Panc1 (cell line): ENCODE measurements at regions not wholly inside any gene's neighbourhood (a gene's known extent, or its start where the extent isn't known, plus 50 kb on each side); places are given as distances from the start of the nearest gene placed in this dataset.

Experiments used
- ATAC-seq: fragments of 200-7000 bp; cut with Tn5 transposase; 2 replicates; pipeline ENCODE4 v1.9.1; 2020; ENCODE audit warnings: mild to moderate bottlenecking, moderate library complexity
- BruUV-seq: library from RNA; stranded (reverse); fragments of 400-500 nt; replicated peaks from 2 replicates; lab custom pipeline; 2021; lab: Mats Ljungman, UMichigan
- CTCF ChIA-PET: fragments of 300-600 bp; sonication (Branson Sonifier 250); formaldehyde crosslinking; loops from one replicate; lab custom pipeline; 2022; ENCODE audit warnings: antibody characterized with exemption; lab: Charles Lee
- POLR2A ChIA-PET: fragments of 300-600 bp; sonication (Branson Sonifier 250); formaldehyde crosslinking; loops from one replicate; lab custom pipeline; 2022; ENCODE audit warnings: antibody characterized with exemption; lab: Charles Lee
- DNase-seq: peaks from one replicate; pipeline ENCODE4 v3.0.0-alpha.2; 2010; ENCODE audit warnings: low read depth, low spot score
- H3K27ac ChIP-seq: 2 replicates; pipeline ENCODE4 v1.5.1; 2011; ENCODE audit warnings: mild to moderate bottlenecking, low read length, inconsistent platforms
- H3K27me3 ChIP-seq: fragments of 200-500 bp; sonication (Bioruptor generic); 2 replicates; pipeline ENCODE4 v1.6.0; 2014; ENCODE audit warnings: low read length, inconsistent platforms; ENCODE audit not compliant: control insufficient read depth, insufficient read depth
- H3K36me3 ChIP-seq: fragments of 200-500 bp; sonication (Bioruptor generic); 2 replicates; pipeline ENCODE4 v1.5.1; 2014; ENCODE audit warnings: inconsistent platforms, mild to moderate bottlenecking, low read length, moderate library complexity; ENCODE audit not compliant: control insufficient read depth, insufficient read depth
- H3K4me1 ChIP-seq: 2 replicates; pipeline ENCODE4 v1.5.1; 2011; ENCODE audit warnings: inconsistent platforms, mild to moderate bottlenecking, low read length, moderate library complexity; ENCODE audit not compliant: control insufficient read depth, insufficient read depth
- H3K4me3 ChIP-seq, 2 experiments: 2 replicates each; pipeline ENCODE4 v1.5.1; 2011 to 2012; ENCODE audit warnings: low read depth in 2 of 2, low read length in 2 of 2, mild to moderate bottlenecking in 2 of 2, inconsistent platforms in 1 of 2, moderate library complexity in 1 of 2
- H3K9me3 ChIP-seq: fragments of 200-500 bp; sonication (Bioruptor generic); 2 replicates; pipeline ENCODE4 v1.5.1; 2014; ENCODE audit warnings: low read depth, mild to moderate bottlenecking, inconsistent platforms, low read length, moderate library complexity; ENCODE audit not compliant: control insufficient read depth, insufficient read depth
- POLR2AphosphoS5 ChIP-seq: IDR thresholded peaks from 2 replicates; pipeline ENCODE4 v1.6.1; 2012; ENCODE audit warnings: mild to moderate bottlenecking, low read depth, low read length, moderate library complexity
- SIN3A ChIP-seq: IDR thresholded peaks from 2 replicates; pipeline ENCODE4 v1.6.1; 2012; ENCODE audit warnings: low read depth, mild to moderate bottlenecking, low read length, moderate library complexity, borderline replicate concordance; ENCODE audit not compliant: insufficient read depth
- TCF7L2 ChIP-seq: IDR thresholded peaks from 2 replicates; pipeline ENCODE4 v1.6.1; 2011; ENCODE audit warnings: mild to moderate bottlenecking, low read depth, low read length, inconsistent platforms
- in situ Hi-C: cut with HindIII; loops from 2 replicates; pipeline ENCODE4 v1.10.0; 2016; ENCODE audit warnings: low sequenced_read_pairs, low pct_unique_long_range_greater_than_20kb
- intact Hi-C: fragments of 100-400 bp; cut with micrococcal nuclease; formaldehyde crosslinking; loops from one replicate; pipeline ENCODE4 v1.10.0; 2022; ENCODE audit not compliant: unreplicated experiment
- TF ChIP-seq, protein P1 (sequence below), 2 experiments: IDR thresholded peaks; 2 replicates each; pipeline ENCODE4 v1.6.1; 2011 to 2012; ENCODE audit warnings: low read depth in 2 of 2, control low read depth in 1 of 2, low read length in 1 of 2, mild to moderate bottlenecking in 1 of 2, moderate library complexity in 1 of 2; ENCODE audit not compliant: insufficient read depth in 1 of 2
- TF ChIP-seq, protein P2 (sequence below): fragments of 450-650 bp; IDR thresholded peaks from 2 replicates; pipeline ENCODE4 v1.5.1; 2017; ENCODE audit warnings: mild to moderate bottlenecking

- Histone ChIP-seq H3K9me3 (no peaks in the 10 kb centered on the region), H3K36me3 (no peaks in the 10 kb centered on the region), H3K4me1 (no peaks in the 10 kb centered on the region), H3K27me3 (no peaks in the 10 kb centered on the region), H3K4me3 (no peak overlapping the region), H3K27ac (no peak overlapping the region)
- ATAC-seq (no peak), DNase-seq (no peak)
- POLR2A ChIA-PET, result no interaction called here
- BruUV-seq, result no TSS peak
- TF ChIP-seq POLR2AphosphoS5 (no peak), TCF7L2 (no peak)
- TF ChIP-seq, protein P1, sequence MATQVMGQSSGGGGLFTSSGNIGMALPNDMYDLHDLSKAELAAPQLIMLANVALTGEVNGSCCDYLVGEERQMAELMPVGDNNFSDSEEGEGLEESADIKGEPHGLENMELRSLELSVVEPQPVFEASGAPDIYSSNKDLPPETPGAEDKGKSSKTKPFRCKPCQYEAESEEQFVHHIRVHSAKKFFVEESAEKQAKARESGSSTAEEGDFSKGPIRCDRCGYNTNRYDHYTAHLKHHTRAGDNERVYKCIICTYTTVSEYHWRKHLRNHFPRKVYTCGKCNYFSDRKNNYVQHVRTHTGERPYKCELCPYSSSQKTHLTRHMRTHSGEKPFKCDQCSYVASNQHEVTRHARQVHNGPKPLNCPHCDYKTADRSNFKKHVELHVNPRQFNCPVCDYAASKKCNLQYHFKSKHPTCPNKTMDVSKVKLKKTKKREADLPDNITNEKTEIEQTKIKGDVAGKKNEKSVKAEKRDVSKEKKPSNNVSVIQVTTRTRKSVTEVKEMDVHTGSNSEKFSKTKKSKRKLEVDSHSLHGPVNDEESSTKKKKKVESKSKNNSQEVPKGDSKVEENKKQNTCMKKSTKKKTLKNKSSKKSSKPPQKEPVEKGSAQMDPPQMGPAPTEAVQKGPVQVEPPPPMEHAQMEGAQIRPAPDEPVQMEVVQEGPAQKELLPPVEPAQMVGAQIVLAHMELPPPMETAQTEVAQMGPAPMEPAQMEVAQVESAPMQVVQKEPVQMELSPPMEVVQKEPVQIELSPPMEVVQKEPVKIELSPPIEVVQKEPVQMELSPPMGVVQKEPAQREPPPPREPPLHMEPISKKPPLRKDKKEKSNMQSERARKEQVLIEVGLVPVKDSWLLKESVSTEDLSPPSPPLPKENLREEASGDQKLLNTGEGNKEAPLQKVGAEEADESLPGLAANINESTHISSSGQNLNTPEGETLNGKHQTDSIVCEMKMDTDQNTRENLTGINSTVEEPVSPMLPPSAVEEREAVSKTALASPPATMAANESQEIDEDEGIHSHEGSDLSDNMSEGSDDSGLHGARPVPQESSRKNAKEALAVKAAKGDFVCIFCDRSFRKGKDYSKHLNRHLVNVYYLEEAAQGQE (IDR thresholded peaks at IDR 0.05; ENCODE audit: insufficient read depth in 1 of 2, low read depth in 2 of 2, low read length in 1 of 2), result peak in 1 of 2 experiments; percentile 65; a peak in 2 of 4 replicates
- in situ Hi-C loops, result no loop called here
- CTCF ChIA-PET, result no interaction called here
- intact Hi-C loops, result no loop called here
These were observed 53.2 kb upstream of the FRMPD3 start for GRCh38 chrX:107396235-107396634.

- in situ Hi-C loops, result no loop called here
- ChIA-PET POLR2A (no interaction called here), CTCF (no interaction called here)
These were observed 52.7 kb upstream of the FRMPD3 start for GRCh38 chrX:107396783-107397182.

More at GRCh38 chrX:107396783-107397182, 52.7 kb upstream of the FRMPD3 start:
- Histone ChIP-seq H3K27ac (no peak overlapping the region), H3K36me3 (no peaks in the 10 kb centered on the region), H3K4me1 (no peaks in the 10 kb centered on the region), H3K27me3 (no peaks in the 10 kb centered on the region), H3K9me3 (no peaks in the 10 kb centered on the region), H3K4me3 (no peak overlapping the region)
- BruUV-seq, result no TSS peak
- TF ChIP-seq POLR2AphosphoS5 (no peak), TCF7L2 (no peak), SIN3A (no peak)
- TF ChIP-seq, protein P1 (IDR thresholded peaks at IDR 0.05; ENCODE audit: insufficient read depth in 1 of 2, low read depth in 2 of 2, low read length in 1 of 2), result no peak
- TF ChIP-seq, protein P2, sequence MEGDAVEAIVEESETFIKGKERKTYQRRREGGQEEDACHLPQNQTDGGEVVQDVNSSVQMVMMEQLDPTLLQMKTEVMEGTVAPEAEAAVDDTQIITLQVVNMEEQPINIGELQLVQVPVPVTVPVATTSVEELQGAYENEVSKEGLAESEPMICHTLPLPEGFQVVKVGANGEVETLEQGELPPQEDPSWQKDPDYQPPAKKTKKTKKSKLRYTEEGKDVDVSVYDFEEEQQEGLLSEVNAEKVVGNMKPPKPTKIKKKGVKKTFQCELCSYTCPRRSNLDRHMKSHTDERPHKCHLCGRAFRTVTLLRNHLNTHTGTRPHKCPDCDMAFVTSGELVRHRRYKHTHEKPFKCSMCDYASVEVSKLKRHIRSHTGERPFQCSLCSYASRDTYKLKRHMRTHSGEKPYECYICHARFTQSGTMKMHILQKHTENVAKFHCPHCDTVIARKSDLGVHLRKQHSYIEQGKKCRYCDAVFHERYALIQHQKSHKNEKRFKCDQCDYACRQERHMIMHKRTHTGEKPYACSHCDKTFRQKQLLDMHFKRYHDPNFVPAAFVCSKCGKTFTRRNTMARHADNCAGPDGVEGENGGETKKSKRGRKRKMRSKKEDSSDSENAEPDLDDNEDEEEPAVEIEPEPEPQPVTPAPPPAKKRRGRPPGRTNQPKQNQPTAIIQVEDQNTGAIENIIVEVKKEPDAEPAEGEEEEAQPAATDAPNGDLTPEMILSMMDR, result no peak
- ATAC-seq (no peak), DNase-seq (no peak)
- intact Hi-C loops, result no loop called here
